HT1080 (cell line): ENCODE measurements at regions not wholly inside any gene's neighbourhood (a gene's known extent, or its start where the extent isn't known, plus 50 kb on each side); places are given as distances from the start of the nearest gene placed in this dataset.
A peak's percentile ranks its signal among the peaks of the same experiment; 100 is the strongest.
"Not testable (repeated sequence)": the region's sequence is repeated elsewhere in the genome, so short reads cannot be mapped to it uniquely, and the experiment has no call there.

ENCODE experiments used
- DNase-seq: peaks from one replicate; pipeline ENCODE4 v3.0.0-alpha.2; 2015; ENCODE audit warnings: low read depth

DNA sequence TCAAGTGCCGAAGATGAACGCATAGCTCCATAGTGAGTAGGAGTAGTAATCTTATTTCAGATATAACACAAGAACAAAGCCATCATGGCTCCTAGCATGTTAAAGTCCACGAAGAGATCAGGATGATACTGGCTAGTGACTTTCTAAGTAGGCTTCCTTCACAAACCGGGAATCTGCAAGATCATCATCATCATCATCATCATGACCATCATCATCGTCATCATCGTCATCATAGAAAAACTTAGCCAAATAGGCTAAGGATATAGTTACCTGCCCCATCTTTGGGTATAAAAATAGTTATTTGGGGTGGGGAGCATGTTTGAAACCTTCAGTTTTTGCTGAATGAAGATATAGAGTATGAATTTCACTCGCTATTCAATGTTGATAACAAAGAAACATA is 57.9 kb downstream of the PYDC2 start:
- no peak for DNase-seq

DNA sequence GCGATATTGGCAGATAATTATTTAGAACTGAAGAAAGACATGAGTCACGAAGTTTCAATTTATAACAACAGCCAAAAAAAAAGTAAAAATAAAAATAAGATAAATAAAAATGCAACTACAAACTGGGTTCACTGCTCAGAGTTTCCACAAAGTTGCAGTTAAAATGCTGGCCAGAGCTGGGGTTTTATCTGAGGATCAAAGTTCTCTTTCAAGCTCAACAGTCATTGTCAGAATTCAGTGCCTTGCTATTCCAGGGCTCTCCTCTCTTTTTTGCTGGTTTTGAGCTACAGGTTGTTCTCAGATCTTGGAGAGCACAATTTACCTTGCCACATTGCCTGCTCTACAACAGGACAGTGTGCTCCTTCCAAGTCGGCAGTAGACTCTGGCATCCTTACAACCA is 60.1 kb downstream of the PYDC2 start:
- no peak for DNase-seq

DNA sequence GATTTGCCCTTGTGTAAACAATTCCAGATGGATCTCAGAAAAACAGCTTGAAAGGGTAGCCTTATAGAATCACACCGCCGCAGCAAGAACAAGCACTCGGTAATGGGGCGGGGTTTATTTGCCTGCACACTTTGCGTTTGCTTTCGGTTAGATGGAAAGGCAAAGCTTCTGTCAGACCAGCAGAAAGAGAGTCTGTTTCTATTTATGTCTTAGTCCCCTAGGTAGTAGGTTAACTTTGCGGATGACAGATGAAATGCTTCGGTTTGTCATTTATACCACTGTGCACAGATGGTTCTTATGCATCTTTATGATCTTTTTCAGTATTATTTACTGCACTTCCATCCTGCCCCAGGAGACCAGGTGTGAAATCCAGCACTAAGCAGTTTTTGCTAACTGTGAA is 62.2 kb downstream of the PYDC2 start:
- no peak for DNase-seq

DNA sequence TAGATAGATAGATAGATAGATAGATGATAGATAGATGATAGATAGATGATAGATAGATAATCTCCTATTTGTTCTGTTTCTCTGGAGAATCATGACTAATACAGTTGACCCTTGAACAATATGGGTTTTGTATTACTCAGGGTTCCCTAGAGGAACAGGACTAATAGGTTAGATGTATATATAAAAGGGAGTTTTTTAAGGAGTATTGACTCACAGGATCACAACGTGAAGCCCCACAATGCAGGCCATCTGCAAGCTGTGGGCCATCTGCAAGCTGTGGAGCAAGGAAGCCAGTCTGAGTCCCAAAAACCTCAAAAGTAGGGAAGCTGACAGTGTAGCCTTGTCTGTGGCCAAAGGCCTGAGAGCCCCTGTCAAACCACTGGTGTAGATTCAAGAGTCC is 67.6 kb downstream of the PYDC2 start:
- DNase-seq, result peak; percentile 40

DNA sequence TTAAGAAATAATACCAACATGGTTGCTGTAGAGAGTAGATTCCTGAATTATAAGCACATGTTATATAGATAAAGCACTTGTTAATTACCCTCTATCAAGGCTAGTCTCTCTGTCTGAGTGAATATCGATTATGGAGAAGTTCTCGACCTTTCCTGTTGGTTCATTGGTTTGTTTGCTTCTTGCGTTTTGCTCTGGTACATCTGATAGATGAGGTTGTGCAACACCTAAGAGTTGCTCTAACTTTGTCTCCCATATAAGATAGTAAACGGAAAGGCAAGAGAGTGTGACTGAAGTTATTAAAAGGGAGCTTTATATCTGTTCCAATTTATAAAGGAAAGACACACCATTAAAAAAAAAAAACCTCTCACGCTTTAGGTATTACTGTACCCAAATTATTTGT is 69.0 kb downstream of the PYDC2 start:
- DNase-seq, result no peak

DNA sequence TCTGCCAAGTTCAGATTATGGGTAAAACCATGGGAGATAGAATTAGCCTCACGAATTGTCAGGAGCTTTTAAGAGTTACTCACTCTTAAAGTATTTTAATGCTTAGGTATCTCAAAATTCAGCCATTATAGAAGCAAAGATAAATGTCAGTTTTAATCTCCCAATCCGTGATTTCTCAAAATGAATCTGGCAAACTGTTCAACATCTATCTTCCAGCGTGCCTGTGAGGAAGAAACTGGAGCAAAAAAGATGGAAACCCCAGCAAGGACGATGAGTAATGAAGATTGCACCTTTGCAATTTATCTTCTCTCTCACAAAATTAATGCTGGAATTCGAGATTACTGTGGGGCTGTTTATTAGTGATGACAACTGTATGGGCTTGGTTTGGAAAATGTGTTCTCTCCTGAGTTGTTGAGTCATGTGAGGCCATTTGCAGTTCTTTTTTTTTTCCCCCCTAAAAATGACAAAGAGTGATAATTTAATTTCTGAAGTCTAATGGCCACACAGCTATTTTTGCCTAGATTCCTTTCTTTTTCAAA is 70.5 kb downstream of the PYDC2 start:
- no peak for DNase-seq

DNA sequence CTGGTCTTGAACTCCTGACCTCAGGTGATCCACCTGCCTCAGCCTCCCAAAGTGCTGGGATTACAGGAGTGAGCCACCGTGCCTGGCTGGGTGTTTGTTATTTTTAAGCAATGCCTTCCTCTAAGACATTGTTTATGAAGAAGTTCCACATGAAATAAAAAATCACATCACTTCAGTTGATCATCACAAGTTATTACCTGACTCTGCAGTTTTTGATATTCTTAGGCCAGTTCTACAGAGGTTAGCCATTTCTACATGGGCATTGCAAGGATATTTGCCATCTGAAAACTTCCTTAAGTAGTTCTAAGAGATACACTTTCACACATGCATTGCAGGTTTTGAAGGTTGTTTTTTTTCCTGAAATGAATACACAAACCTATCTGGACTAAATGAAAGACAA is 82.1 kb downstream of the PYDC2 start:
- DNase-seq, result no peak

DNA sequence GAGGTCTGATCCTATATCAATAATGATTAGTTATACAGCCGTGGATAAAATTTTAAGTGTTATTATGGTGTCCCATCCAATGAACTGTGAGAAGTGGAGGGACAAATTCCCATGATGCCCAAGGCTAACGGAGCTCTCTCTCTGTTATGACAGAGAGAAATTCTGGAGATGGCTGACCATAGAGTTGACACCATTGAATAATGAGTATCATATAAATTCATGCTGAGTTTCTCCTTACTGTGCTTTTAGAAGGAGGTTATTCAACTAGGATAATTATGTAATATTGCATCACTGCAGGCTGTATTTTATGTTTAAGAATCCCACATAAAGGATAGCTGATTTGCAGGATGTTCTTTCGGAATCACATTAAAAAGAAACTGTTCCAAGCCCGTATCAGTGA is 82.9 kb downstream of the PYDC2 start:
- DNase-seq, result no peak

DNA sequence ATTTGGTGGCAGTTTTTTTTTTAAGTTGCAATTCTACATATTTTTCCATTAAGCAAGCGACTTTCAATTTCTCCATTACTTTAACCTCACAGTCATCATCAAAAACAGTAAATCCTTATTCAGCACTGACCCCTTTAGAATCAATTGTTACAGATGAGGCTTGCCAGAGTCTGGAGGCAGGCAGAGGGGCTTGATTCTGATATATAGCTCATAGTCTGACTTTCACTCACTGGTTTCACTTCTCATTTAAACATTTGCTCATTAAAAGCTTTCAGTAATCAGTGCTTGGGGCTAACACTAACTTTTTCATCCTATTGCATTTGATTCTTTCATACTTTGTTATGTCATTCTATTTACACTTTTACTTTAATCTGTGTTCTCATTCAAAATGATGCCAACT is 88.4 kb downstream of the PYDC2 start:
- no peak for DNase-seq

DNA sequence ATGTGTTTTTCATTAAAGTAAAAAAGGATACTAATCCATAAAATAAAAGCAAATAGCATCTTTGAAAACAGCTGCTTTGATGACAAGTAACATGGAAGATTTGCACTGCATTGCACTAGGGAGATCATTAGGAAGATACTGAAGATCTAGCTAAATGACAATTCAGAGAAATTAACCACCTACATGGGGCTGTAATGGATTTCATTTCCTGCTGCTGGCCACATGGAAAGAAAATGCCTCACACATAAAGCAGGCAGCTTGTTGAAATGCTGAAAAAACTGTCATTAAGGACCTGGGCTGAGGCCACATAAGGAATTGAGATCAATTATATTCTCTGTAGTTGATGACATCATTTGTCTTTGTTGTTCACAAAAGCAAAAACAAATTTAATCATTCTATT is 94.1 kb downstream of the PYDC2 start:
- no peak for DNase-seq

DNA sequence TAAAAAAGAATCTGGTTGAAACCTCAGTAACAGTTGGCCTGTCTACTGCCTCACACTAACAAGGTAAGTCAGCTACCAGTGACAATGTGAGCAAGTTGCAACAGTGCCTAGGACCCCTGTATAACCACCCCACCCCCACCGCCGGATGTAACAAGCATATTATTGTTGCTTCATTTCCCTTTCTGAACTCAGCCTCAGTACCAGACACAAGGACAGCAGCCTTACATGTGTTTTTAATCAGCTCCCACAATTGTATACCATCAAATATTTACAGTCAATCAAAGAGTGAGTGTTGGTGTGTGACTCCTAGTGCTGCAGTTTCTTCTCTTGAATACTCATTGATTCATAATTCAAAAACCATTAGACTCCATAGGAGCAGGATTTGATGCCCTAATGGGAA is 96.4 kb downstream of the PYDC2 start:
- DNase-seq, result no peak

DNA sequence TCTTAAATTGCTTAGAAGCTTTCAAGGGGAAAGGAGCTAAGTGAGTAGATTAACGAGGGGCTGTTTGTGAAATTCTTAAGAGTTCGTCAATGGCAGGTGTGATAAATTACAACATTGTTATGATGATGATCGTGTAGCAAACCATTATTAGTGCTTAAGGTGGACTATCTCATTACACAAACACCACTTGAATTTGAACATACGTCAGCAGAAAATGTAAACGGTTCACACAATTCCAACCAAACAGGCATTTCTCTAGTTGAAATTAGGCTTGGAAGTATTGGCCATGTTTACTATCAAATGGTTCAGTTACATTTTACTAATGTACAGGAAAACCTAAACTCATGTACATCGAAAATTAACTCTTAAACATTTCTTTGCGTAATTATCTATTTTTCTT is 102.8 kb downstream of the PYDC2 start:
- no peak for DNase-seq

DNA sequence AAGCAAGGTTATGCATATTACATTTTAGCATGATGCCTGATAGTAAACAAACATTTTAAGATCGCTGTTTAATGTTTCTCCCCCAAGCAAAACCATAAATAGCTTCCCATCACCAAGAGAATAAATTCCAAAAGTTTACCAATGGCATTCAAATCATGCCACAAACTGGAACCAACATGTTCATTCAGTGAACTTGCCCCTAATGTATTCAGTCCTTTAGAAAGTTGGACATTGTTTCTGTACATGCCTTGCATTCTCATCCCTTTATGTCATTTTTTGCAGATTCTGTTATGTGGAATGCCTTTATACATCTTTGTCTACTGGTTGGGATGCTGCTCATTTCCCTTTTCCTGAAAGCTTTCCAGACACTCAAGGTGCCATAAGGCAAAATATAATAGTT is 105.5 kb downstream of the PYDC2 start:
- DNase-seq, result no peak

DNA sequence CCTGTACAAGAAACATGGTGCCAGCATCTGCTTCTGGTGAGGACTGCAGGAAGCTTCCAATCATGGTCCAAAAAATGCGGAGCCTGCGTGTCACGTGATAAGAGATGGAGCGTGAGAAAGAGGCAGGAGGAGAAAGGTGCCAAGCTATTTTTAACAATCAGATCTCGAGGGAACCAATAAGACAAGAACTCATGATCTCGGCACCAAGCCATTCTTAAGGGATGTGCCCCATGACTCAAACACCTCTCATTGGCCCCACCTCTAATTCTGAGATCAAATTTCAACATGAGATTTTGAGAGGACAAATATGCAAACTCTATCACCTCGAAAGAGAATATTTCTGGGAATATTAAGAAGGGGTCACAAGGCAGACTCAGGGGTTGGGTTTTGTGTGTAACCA is 107.2 kb downstream of the PYDC2 start:
- peak; percentile 49 for DNase-seq

DNA sequence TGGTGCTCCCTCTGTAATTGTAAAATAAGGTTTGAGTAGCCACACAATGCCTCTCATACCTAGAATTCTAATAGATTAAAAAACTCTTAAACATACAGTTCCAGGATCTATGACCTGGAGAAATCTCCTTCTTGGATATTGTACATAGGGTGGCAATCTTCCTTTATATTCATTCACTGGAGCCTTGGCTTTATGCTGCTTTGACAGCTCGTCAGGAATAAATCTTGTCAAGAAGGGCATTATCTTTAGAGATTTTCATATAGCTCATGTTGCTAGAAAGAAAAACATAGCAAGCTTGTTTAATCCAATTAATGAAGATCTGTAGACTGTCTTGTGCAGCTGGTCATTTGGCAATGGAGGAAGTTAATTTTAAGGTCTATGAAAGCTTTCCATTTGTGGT is 131.1 kb downstream of the PYDC2 start:
- no peak for DNase-seq

DNA sequence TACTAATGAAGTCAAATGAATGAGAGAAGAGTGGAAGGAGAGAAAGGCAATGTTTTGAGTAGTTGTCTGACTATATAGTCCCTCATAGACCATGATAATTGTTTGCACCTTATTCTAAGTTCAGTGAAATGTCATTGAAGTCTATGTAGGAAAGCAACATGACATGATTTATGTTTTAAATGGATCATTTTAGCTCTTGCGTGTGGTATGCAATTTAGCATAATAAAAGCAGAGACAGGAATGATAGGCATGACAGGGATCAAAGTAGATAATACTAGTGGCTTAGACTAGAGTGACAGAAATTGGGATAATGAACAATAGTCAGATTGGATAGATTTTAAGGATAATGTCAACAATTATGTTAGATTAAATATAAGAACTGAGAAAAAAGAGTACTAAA is 132.5 kb downstream of the PYDC2 start:
- no peak for DNase-seq

DNA sequence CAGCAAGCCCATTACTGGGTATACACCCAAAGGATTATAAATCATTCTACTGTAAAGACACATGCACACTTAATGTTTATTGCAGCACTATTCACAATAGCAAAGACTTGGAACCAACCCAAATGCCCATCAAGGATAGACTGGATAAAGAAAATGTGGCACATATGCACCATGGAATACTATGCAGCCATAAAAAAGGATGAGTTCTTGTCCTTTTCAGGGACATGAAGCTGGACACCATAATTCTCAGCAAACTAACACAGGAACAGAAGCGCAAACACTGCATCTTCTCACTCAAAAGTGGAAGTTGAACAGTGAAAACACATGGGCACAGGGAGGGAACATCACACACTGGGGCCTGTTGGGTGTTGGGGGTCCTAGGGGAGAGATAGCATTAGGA is 154.5 kb downstream of the PYDC2 start:
- not testable (repeated sequence) for DNase-seq

DNA sequence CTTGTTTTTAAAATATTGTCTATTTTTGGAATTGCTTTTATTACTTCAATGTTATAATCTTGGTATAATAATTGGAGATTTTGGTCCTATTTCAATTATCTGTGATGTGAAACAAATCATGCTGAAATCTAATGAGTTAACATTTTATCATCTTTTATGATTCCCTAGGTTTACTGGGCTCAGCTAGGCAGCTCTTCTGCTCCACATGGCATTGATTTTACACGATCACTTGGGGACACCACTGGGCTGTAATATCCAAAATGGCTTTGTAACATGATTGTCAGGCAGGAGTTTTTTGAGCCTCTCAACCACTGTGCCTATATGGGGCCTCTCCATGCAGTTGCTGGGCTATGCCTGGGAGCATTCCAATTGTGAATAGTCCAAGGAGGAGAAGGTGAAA is 163.3 kb downstream of the PYDC2 start:
- no peak for DNase-seq

DNA sequence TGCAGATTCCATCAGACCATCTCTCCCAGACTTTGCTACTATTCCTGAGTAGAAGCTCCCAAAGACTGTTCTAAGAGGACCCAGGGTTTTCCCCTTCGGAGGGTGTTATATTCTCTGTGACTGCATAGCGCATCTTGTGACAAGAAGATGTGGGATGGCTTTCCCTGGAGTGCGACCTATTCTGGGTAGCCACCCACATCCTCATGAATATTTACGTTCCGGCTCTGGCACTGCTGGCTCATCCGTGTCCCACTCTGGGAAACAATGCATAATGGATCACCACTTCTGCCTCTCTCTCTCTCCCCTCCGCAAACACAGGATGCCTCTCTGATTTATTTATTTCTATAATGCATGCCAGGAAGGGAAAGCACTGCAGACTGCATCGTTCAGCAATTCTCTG is 166.1 kb downstream of the PYDC2 start:
- DNase-seq, result peak; percentile 21

DNA sequence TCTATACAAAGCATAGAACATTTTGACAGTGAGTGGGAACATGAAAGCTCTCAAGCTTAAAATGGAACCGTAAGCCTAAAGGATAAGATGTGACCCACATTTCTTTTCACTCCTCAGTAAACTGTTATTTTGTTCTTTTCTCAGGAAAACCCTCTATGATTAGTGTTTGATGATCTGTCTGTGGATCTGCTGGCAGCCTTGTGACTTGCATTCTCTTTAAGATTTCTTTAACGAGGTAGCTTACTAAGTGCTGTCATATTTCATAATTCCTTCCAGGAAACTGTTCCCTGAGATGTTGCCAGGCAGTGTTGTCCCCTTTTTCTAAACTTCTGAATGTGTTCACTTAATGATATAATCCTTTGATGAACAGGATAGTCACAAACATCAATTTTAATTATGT is 167.6 kb downstream of the PYDC2 start:
- no peak for DNase-seq

DNA sequence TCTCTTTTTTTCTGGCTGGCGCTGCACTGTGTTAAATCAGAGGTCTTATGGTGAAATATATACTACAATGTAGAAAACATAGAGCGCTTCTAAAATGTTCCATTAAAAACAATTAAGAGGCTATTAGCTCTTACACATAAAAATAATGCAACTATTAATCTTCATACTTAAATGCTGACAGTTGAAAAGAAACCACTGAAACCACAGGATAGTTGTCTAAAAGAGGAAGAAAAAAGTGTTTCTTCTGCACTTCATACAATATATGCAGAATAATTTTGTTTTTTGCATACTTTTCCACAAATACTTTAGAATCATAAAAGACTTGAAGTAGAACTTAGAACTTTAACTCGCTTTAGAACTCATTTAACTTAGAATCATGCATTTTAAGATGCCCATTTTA is 170.5 kb downstream of the PYDC2 start:
- DNase-seq, result no peak

DNA sequence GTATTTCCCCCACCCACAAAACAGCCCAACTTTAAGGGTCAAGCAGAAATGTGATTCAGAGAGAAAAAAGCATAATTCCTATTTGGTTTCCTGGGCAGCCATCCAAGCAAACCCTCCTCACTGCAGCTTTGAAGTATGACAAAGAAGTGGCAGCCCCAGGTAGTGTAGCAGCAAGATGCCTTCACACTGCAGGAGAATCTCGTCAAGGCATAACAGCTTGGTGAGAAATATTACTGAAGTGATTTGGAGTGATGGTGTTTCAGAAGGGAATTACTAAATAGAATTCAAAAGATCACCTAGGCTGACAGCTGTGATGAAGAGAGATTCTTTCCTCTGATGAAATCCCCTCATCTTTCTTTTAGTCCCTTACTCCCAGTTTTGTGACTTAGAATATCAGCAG is 173.9 kb downstream of the PYDC2 start:
- peak; percentile 7 for DNase-seq

DNA sequence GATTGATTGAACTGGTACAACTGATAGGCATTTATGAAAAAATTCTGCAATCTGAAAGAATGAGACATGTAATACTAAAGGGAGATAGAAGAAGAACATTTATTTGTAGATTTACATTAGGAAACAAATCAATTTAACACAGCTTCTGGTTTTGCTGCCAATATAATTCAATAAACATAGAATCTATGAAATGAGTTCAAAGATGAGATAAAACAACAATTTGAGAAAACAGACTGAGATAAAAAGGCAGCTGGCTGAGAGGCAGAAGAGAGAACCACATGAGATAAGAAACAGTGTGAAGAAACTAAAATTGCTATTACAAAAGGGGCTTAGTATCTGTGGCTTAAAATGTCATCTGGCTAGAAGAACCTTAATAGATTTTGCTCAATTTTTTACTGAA is 176.6 kb downstream of the PYDC2 start:
- no peak for DNase-seq

DNA sequence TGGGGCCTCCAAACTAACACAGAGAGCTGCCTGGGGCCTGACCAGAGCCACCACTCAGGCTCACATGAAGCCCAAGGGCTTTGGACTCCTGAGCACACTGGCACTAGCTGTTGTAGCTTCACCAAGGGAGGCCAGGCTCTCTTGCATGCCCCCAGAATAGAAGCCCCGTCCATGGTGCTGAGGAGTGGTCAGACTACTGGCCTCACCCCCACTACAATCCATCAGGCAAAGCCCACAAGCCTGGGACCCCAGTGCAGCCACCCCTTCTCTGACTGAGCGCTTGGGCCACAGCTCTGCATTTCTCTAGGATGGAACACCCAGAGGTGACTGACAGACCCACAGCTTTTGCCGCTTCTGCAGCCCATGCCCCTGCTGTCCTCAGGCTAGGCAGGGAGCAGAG is 180.8 kb downstream of the PYDC2 start:
- no peak for DNase-seq

DNA sequence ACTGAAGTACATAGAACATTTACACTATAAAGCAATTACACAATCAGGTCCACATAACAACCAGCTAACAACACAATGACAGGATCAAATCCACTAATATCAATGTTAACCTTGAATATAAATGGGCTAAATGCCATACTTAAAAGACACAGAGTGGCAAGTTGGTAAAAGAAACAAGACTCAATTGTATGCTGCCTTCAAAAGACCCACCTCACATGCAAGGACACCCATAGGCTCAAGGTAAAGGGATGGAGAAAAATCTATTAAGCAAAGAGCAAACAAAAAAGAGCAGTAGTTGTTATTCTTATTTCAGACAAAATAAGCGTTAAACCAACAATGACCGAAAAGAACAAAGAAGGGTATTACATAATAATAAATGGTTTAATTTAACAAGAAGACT is 183.3 kb downstream of the PYDC2 start:
- DNase-seq, result no peak
